Breast epithelium (tissue), 4 donors: ENCODE measurements at regions not wholly inside any gene's neighbourhood (a gene's known extent, or its start where the extent isn't known, plus 50 kb on each side); places are given as distances from the start of the nearest gene placed in this dataset.

Experiments used
- DNase-seq, 2 donors: peaks; one replicate each; pipeline ENCODE4 v3.0.0-alpha.2; 2019; ENCODE audit warnings: low spot score in 2 of 2
- H3K27ac ChIP-seq, 2 donors: fragments of 200-600 bp; sonication (generic) in 1 of 2; one replicate each; pipeline ENCODE4 v1.5.1; 2016 to 2019; ENCODE audit warnings: mild to moderate bottlenecking in 1 of 2
- H3K27me3 ChIP-seq, 2 donors: fragments of 200-600 bp; sonication (generic) in 1 of 2; one replicate each; pipeline versions ENCODE4 v1.5.1 to v1.6.0; 2017 to 2019; ENCODE audit warnings: control low read depth in 1 of 2, mild to moderate bottlenecking in 1 of 2
- H3K36me3 ChIP-seq: fragments of 200-600 bp; one replicate; pipeline ENCODE4 v1.5.1; 2019
- H3K4me1 ChIP-seq, 2 donors: fragments of 200-600 bp; sonication (generic); one replicate each; pipeline ENCODE4 v1.5.1; 2016 to 2019; ENCODE audit warnings: control low read depth in 1 of 2
- H3K4me3 ChIP-seq, 3 donors: fragments of 200-600 bp; sonication (generic); 1 replicate in 2 of 3; 2 replicates in 1 of 3; pipeline ENCODE4 v1.5.1; 2016 to 2019; ENCODE audit warnings: mild to moderate bottlenecking in 3 of 3, moderate library complexity in 2 of 3
- H3K9me3 ChIP-seq, 2 donors: fragments of 200-600 bp; sonication (generic) in 1 of 2; one replicate each; pipeline ENCODE4 v1.5.1; 2016 to 2019; ENCODE audit warnings: control low read depth in 1 of 2
- POLR2A ChIP-seq: fragments of 450-650 bp; IDR thresholded peaks from one replicate; pipeline ENCODE4 v1.6.1; 2016; ENCODE audit warnings: antibody characterized with exemption, mild to moderate bottlenecking, moderate library complexity
- POLR2AphosphoS5 ChIP-seq, 3 donors: sonication (generic); formaldehyde crosslinking; IDR thresholded peaks; one replicate each; pipeline ENCODE4 v1.6.1; 2017; ENCODE audit warnings: antibody characterized with exemption in 3 of 3
- intact Hi-C: fragments of 100-400 bp; cut with DNase I; formaldehyde crosslinking; loops from one replicate; pipeline ENCODE4 v1.15.1; 2023; ENCODE audit warnings: low total_unique reads
- TF ChIP-seq, protein P1 (sequence below), 3 donors: fragments of 450-650 bp; IDR thresholded peaks; one replicate each; pipeline ENCODE4 v1.5.1; 2016 to 2017; ENCODE audit warnings: antibody characterized with exemption in 3 of 3, mild to moderate bottlenecking in 3 of 3, moderate library complexity in 3 of 3

DNA sequence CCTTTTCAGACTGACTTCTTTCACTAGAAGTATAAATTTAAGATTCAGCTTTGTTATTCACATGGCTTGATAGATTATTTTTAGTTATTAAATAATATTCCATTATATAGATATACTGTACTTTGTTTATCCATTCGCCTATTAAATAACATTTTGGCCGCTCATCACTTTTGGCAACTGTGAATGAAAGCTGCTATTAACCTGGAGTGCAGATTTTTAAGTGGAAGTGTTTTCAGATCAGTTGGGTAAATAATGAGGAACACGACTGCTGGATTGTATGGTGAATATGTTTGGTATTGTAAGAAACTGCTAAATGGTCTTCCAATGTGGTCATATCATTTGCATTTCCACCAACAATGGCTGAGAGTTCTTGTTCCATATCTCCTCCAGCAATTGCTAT lies 97.6 kb upstream of the ZNF804B start:
- Histone ChIP-seq H3K4me1 (no peaks in the 10 kb centered on the region), H3K27me3 (no peaks in the 10 kb centered on the region), H3K4me3 (no peak overlapping the region), H3K36me3 (no peaks in the 10 kb centered on the region), H3K27ac (no peak overlapping the region), H3K9me3 (no peaks in the 10 kb centered on the region)
- TF ChIP-seq, protein P1, sequence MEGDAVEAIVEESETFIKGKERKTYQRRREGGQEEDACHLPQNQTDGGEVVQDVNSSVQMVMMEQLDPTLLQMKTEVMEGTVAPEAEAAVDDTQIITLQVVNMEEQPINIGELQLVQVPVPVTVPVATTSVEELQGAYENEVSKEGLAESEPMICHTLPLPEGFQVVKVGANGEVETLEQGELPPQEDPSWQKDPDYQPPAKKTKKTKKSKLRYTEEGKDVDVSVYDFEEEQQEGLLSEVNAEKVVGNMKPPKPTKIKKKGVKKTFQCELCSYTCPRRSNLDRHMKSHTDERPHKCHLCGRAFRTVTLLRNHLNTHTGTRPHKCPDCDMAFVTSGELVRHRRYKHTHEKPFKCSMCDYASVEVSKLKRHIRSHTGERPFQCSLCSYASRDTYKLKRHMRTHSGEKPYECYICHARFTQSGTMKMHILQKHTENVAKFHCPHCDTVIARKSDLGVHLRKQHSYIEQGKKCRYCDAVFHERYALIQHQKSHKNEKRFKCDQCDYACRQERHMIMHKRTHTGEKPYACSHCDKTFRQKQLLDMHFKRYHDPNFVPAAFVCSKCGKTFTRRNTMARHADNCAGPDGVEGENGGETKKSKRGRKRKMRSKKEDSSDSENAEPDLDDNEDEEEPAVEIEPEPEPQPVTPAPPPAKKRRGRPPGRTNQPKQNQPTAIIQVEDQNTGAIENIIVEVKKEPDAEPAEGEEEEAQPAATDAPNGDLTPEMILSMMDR (IDR thresholded peaks at IDR 0.05), result no peak
- TF ChIP-seq POLR2A (no peak), POLR2AphosphoS5 (IDR thresholded peaks at IDR 0.05) (no peak)
- intact Hi-C loops, result no loop called here
- no peak for DNase-seq

- TF ChIP-seq POLR2A (no peak), POLR2AphosphoS5 (IDR thresholded peaks at IDR 0.05) (no peak)
- TF ChIP-seq, protein P1 (IDR thresholded peaks at IDR 0.05), result no peak
- no peaks in the 10 kb centered on the region for H3K4me1 ChIP-seq
- H3K4me3 ChIP-seq, result no peak overlapping the region
- H3K27ac ChIP-seq, result no peak overlapping the region
- no peak for DNase-seq
- no peaks in the 10 kb centered on the region for H3K27me3 ChIP-seq
- peaks cover 0 to 10% of the 10 kb centered on the region in 2 donors for H3K9me3 ChIP-seq
- H3K36me3 ChIP-seq, result no peaks in the 10 kb centered on the region
- intact Hi-C loops, result no loop called here
Observed at GRCh38 chr7:88647825-88648224, 111.7 kb upstream of the ZNF804B start.

DNA sequence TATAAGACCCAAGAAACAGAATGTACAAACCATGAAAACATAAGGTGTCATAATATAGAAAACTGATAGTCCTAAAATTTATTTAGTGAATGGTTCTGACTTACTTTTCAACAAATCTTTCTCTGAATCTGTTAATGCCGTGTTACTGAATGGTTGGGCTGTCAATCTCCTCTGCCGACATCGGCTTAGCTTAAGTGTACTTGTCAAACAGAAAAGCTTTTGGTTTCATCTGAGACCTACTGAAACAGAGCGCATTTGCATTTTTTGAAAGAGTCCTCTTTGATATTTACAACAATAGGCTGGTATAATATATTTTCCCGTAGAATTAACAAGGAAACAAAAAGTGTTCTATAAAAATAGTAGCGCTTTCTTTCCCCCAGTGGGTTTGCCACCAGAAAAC lies 120.9 kb upstream of the ZNF804B start:
- TF ChIP-seq POLR2A (no peak), POLR2AphosphoS5 (IDR thresholded peaks at IDR 0.05) (no peak)
- TF ChIP-seq, protein P1 (IDR thresholded peaks at IDR 0.05), result no peak
- no peak overlapping the region for H3K27ac ChIP-seq
- DNase-seq, result no peak
- no peak overlapping the region for H3K4me3 ChIP-seq
- no peaks in the 10 kb centered on the region for H3K27me3 ChIP-seq
- no peaks in the 10 kb centered on the region for H3K4me1 ChIP-seq
- no peaks in the 10 kb centered on the region for H3K9me3 ChIP-seq
- H3K36me3 ChIP-seq, result peaks cover 5% of the 10 kb centered on the region
- intact Hi-C loops, result no loop called here

GRCh38 chr7:88637795-88638194 lies 121.7 kb upstream of the ZNF804B start:
- H3K36me3 ChIP-seq, result peaks cover 5% of the 10 kb centered on the region
- intact Hi-C loops, result no loop called here
- no peaks in the 10 kb centered on the region for H3K4me1 ChIP-seq
- no peak for DNase-seq
- H3K9me3 ChIP-seq, result no peaks in the 10 kb centered on the region
- no peak overlapping the region for H3K4me3 ChIP-seq
- no peak overlapping the region for H3K27ac ChIP-seq
- TF ChIP-seq POLR2AphosphoS5 (IDR thresholded peaks at IDR 0.05), result no peak
- TF ChIP-seq POLR2A, result no peak
- TF ChIP-seq, protein P1 (IDR thresholded peaks at IDR 0.05), result no peak
- no peaks in the 10 kb centered on the region for H3K27me3 ChIP-seq

GRCh38 chr7:88635149-88635548 lies 124.4 kb upstream of the ZNF804B start:
- no peak for DNase-seq
- Histone ChIP-seq H3K27me3 (no peaks in the 10 kb centered on the region), H3K4me1 (no peaks in the 10 kb centered on the region), H3K9me3 (no peaks in the 10 kb centered on the region), H3K4me3 (no peak overlapping the region), H3K36me3 (peaks cover 5% of the 10 kb centered on the region), H3K27ac (no peak overlapping the region)
- TF ChIP-seq POLR2AphosphoS5 (IDR thresholded peaks at IDR 0.05) (no peak), POLR2A (no peak)
- TF ChIP-seq, protein P1 (IDR thresholded peaks at IDR 0.05), result no peak
- intact Hi-C loops, result no loop called here
